ENCODE measurements at regions not wholly inside any gene's neighbourhood (a gene's known extent, or its start where the extent isn't known, plus 50 kb on each side); places are given as distances from the start of the nearest gene placed in this dataset.

DNA sequence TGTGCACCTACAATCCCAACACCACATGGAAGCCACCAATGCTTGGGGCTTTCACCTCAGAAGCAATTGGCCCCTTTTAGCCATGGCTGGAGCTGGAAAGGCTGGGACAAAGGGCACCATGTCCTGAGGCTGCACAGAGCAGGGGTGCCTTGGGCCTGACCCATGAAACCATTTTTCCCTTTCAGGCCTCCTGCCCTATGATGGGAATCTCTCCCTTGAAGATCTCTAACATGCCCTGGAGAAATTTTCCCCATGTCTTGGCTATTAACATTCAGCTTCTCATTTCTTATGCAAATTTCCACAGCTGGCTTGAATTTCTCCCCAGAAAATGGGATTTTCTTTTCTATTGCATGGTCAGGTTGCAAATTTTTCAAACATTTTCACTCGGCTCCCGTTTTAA, 823.6 kb downstream of the GALC start:
- TF ChIP-seq, protein P1, sequence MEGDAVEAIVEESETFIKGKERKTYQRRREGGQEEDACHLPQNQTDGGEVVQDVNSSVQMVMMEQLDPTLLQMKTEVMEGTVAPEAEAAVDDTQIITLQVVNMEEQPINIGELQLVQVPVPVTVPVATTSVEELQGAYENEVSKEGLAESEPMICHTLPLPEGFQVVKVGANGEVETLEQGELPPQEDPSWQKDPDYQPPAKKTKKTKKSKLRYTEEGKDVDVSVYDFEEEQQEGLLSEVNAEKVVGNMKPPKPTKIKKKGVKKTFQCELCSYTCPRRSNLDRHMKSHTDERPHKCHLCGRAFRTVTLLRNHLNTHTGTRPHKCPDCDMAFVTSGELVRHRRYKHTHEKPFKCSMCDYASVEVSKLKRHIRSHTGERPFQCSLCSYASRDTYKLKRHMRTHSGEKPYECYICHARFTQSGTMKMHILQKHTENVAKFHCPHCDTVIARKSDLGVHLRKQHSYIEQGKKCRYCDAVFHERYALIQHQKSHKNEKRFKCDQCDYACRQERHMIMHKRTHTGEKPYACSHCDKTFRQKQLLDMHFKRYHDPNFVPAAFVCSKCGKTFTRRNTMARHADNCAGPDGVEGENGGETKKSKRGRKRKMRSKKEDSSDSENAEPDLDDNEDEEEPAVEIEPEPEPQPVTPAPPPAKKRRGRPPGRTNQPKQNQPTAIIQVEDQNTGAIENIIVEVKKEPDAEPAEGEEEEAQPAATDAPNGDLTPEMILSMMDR (IDR thresholded peaks at IDR 0.05) = no peak
- no peak for TF ChIP-seq POLR2AphosphoS5 (IDR thresholded peaks at IDR 0.05)
- TF ChIP-seq EP300 (IDR thresholded peaks at IDR 0.05) = no peak
